OCI-LY7 (cell line): ENCODE measurements at regions not wholly inside any gene's neighbourhood (a gene's known extent, or its start where the extent isn't known, plus 50 kb on each side); places are given as distances from the start of the nearest gene placed in this dataset.

Source experiments
- EZH2phosphoT487 ChIP-seq: fragments of 200-600 bp; sonication (generic); IDR thresholded peaks from 2 replicates; pipeline ENCODE4 v1.6.1; 2018; ENCODE audit warnings: low read depth, borderline replicate concordance, mild to moderate bottlenecking, mixed run types, antibody characterized with exemption, low read length, moderate library complexity, mixed read lengths
- TF ChIP-seq, protein P1 (sequence below): fragments of 200-600 bp; sonication (generic); conservative IDR thresholded peaks from 2 replicates; pipeline ENCODE4 v1.5.1; 2014; ENCODE audit warnings: mild to moderate bottlenecking, antibody characterized with exemption, low read length, moderate library complexity, mixed read lengths

DNA sequence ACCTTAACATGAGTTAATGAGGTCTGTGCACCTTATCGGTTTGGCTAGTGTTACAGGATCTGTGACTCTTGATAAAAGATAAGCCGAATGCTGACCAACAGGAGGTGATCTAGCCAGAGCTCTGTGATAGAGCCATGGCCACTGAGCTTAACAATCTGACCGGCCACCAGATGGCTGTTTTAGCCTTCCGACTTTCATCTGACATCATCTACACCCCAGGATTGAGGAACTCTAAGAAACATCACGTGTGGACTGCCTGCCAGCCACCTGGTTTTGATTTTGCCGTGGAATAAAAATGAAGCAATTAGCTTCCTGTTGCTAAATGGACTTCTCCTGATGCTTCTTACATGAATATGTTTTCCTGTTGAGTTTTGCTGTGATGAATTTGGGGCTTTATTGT is 281.3 kb downstream of the CEMIP2 start:
- TF ChIP-seq, protein P1, sequence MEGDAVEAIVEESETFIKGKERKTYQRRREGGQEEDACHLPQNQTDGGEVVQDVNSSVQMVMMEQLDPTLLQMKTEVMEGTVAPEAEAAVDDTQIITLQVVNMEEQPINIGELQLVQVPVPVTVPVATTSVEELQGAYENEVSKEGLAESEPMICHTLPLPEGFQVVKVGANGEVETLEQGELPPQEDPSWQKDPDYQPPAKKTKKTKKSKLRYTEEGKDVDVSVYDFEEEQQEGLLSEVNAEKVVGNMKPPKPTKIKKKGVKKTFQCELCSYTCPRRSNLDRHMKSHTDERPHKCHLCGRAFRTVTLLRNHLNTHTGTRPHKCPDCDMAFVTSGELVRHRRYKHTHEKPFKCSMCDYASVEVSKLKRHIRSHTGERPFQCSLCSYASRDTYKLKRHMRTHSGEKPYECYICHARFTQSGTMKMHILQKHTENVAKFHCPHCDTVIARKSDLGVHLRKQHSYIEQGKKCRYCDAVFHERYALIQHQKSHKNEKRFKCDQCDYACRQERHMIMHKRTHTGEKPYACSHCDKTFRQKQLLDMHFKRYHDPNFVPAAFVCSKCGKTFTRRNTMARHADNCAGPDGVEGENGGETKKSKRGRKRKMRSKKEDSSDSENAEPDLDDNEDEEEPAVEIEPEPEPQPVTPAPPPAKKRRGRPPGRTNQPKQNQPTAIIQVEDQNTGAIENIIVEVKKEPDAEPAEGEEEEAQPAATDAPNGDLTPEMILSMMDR, result no peak
- no peak for TF ChIP-seq EZH2phosphoT487
